ENCODE measurements at regions not wholly inside any gene's neighbourhood (a gene's known extent, or its start where the extent isn't known, plus 50 kb on each side); places are given as distances from the start of the nearest gene placed in this dataset.
"Not testable (repeated sequence)": the region's sequence is repeated elsewhere in the genome, so short reads cannot be mapped to it uniquely, and the experiment has no call there.

DNA sequence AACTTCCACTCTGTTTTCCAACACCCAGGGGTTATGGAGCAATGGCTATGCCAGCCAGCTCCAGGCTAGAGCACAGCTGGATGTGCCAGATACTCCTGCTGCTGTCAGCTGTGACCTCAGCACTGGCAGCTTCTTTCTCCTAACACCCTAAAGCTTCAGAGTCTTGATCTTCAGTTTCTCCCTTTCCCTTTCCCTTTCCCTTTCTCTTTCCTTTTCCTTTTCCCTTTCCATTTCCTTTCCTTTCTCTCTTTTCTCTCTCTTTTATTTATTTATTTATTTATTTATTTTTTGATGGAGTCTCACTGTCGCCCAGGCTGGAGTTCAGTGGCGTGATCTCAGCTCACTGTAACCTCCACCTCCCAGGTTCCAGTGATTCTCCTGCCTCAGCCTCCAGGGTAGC lies 237.0 kb downstream of the ZNF37A start:
- TF ChIP-seq, protein P1, sequence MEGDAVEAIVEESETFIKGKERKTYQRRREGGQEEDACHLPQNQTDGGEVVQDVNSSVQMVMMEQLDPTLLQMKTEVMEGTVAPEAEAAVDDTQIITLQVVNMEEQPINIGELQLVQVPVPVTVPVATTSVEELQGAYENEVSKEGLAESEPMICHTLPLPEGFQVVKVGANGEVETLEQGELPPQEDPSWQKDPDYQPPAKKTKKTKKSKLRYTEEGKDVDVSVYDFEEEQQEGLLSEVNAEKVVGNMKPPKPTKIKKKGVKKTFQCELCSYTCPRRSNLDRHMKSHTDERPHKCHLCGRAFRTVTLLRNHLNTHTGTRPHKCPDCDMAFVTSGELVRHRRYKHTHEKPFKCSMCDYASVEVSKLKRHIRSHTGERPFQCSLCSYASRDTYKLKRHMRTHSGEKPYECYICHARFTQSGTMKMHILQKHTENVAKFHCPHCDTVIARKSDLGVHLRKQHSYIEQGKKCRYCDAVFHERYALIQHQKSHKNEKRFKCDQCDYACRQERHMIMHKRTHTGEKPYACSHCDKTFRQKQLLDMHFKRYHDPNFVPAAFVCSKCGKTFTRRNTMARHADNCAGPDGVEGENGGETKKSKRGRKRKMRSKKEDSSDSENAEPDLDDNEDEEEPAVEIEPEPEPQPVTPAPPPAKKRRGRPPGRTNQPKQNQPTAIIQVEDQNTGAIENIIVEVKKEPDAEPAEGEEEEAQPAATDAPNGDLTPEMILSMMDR (IDR thresholded peaks at IDR 0.05; ENCODE audit: insufficient read depth, low read depth, low read length): not testable (repeated sequence)
- not testable (repeated sequence) for TF ChIP-seq EZH2 (IDR thresholded peaks at IDR 0.05; ENCODE audit: insufficient read depth, low read length)
